Uterus (tissue), 3 donors: ENCODE measurements at regions not wholly inside any gene's neighbourhood (a gene's known extent, or its start where the extent isn't known, plus 50 kb on each side); places are given as distances from the start of the nearest gene placed in this dataset.
A peak's percentile ranks its signal among the peaks of the same experiment; 100 is the strongest.

Source experiments
- DNase-seq, 2 donors: peaks; one replicate each; pipeline ENCODE4 v3.0.0-alpha.2; 2019 to 2020
- H3K27ac ChIP-seq, 2 donors: fragments of 200-600 bp; sonication (generic); 1 replicate in 1 of 2; 2 replicates in 1 of 2; pipeline ENCODE4 v1.5.1; 2016 to 2018
- H3K27me3 ChIP-seq, 2 donors: fragments of 200-600 bp; sonication (generic); one replicate each; pipeline ENCODE4 v1.5.1; 2018 to 2019; ENCODE audit warnings: control low read depth in 1 of 2
- H3K36me3 ChIP-seq, 2 donors: fragments of 200-600 bp; sonication (generic); one replicate each; pipeline ENCODE4 v1.5.1; 2019; ENCODE audit warnings: control low read depth in 1 of 2
- H3K4me1 ChIP-seq, 2 donors: fragments of 200-600 bp; sonication (generic); one replicate each; pipeline ENCODE4 v1.5.1; 2018 to 2019; ENCODE audit warnings: control low read depth in 1 of 2
- H3K4me3 ChIP-seq, 2 donors: fragments of 200-600 bp; sonication (generic); 1 replicate in 1 of 2; 2 replicates in 1 of 2; pipeline ENCODE4 v1.5.1; 2018 to 2019; ENCODE audit warnings: mild to moderate bottlenecking in 1 of 2
- H3K9me3 ChIP-seq, 2 donors: fragments of 200-600 bp; sonication (generic); one replicate each; pipeline ENCODE4 v1.5.1; 2019; ENCODE audit warnings: control low read depth in 1 of 2
- CTCF ChIP-seq, 4 experiments: fragments of 200-600 bp in 2 of 4; fragments of 450-650 bp in 2 of 4; sonication (generic) in 2 of 4; IDR thresholded peaks; one replicate each; pipeline ENCODE4 v1.5.1; 2016 to 2019; ENCODE audit warnings: antibody characterized with exemption in 4 of 4, mild to moderate bottlenecking in 2 of 4, moderate library complexity in 1 of 4
- POLR2A ChIP-seq, 2 donors: fragments of 450-650 bp; IDR thresholded peaks; one replicate each; pipeline ENCODE4 v1.6.1; 2016; ENCODE audit warnings: antibody characterized with exemption in 2 of 2, mild to moderate bottlenecking in 1 of 2, moderate library complexity in 1 of 2
- intact Hi-C: fragments of 100-400 bp; cut with DNase I; formaldehyde crosslinking; loops from one replicate; pipeline ENCODE4 v1.15.1; 2023; ENCODE audit warnings: low total_unique reads
- donor health status: DM: yes; HTN: yes; CAD: no.

DNA sequence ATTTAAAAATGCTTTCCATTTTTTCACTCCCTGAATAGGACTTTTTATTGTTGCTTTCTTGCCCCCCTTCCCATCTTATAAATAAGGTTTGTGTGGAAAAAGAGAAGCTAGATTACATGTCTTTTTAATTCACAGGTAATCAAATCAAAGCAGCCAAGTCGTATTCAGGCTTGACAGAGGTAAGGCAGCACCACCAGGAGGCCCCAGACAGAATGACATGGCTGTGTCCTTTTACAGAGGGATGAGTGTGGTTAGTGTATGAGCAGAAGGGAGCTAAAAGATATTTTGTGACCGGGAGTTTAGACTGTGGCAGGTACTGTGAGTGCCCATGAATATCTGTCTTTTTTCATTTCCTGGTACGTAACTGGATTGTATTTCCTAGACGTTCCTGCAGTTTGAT lies 596.1 kb downstream of the ETNK1 start:
- H3K27me3 ChIP-seq = no peaks in the 10 kb centered on the region
- no peak for TF ChIP-seq POLR2A (IDR thresholded peaks at IDR 0.05)
- peak in 1 of 4 experiments; percentile 18 for TF ChIP-seq CTCF (IDR thresholded peaks at IDR 0.05)
- H3K4me3 ChIP-seq = no peak overlapping the region
- no peak for DNase-seq
- no peaks in the 10 kb centered on the region for H3K36me3 ChIP-seq
- intact Hi-C loops = no loop called here
- H3K4me1 ChIP-seq = no peaks in the 10 kb centered on the region
- no peak overlapping the region for H3K27ac ChIP-seq
- no peaks in the 10 kb centered on the region for H3K9me3 ChIP-seq

DNA sequence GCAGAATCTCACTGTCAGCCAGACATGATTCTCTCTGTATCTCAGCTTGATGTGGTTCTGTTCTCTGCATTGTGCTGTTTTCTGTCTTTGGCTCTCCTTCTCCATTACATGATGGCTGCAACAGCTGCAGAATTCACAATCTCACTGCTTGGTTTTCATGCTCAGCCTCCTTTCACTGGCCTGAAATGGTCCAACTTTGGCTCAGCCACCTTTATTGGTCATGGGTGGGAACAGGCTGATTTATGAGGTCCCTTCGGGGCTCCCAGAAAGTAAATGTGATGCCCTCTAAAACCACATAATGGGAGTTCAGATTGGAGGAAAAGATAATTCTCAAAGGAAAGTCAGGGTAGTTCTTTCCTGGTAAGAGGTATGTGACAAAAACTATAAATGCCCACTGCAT lies 597.0 kb downstream of the ETNK1 start:
- intact Hi-C loops = no loop called here
- H3K27me3 ChIP-seq = no peaks in the 10 kb centered on the region
- no peaks in the 10 kb centered on the region for H3K36me3 ChIP-seq
- H3K4me3 ChIP-seq = no peak overlapping the region
- TF ChIP-seq POLR2A (IDR thresholded peaks at IDR 0.05) (no peak), CTCF (IDR thresholded peaks at IDR 0.05) (no peak)
- H3K4me1 ChIP-seq = no peaks in the 10 kb centered on the region
- no peaks in the 10 kb centered on the region for H3K9me3 ChIP-seq
- H3K27ac ChIP-seq = no peak overlapping the region
- DNase-seq = no peak

DNA sequence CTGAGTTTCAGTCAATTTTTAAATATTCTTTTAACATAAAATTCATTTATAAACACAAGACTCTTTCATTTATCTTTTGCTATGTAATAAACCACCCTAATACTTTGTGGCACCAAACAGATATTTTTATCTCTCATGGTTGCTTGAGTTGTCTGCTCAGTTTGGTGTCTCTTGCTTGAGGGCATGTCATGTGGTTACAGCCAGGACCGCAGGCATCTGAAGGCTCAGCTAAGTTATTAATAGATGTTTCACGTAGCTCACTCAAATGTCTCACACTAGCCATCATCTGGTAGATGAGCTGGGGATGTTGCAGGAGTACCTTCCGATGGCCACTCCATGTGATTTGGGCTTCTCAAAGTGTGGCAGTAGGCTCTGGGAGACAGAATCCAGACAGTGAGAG lies 597.8 kb downstream of the ETNK1 start:
- Histone ChIP-seq H3K36me3 (no peaks in the 10 kb centered on the region), H3K4me1 (no peaks in the 10 kb centered on the region), H3K27ac (no peak overlapping the region), H3K4me3 (no peak overlapping the region), H3K27me3 (no peaks in the 10 kb centered on the region), H3K9me3 (no peaks in the 10 kb centered on the region)
- intact Hi-C loops = no loop called here
- no peak for DNase-seq
- TF ChIP-seq CTCF (IDR thresholded peaks at IDR 0.05) (no peak), POLR2A (IDR thresholded peaks at IDR 0.05) (no peak)

GRCh38 chr12:23228101-23228500 lies 603.1 kb downstream of the ETNK1 start:
- no peaks in the 10 kb centered on the region for H3K27me3 ChIP-seq
- no peaks in the 10 kb centered on the region for H3K4me1 ChIP-seq
- no peaks in the 10 kb centered on the region for H3K36me3 ChIP-seq
- no peak for DNase-seq
- TF ChIP-seq POLR2A (IDR thresholded peaks at IDR 0.05) (no peak), CTCF (IDR thresholded peaks at IDR 0.05) (no peak)
- no peaks in the 10 kb centered on the region for H3K9me3 ChIP-seq
- no peak overlapping the region for H3K4me3 ChIP-seq
- peak overlapping the region in 1 of 2 donors; percentile 46 for H3K27ac ChIP-seq
- intact Hi-C loops = no loop called here

GRCh38 chr12:23230899-23231298 lies 605.9 kb downstream of the ETNK1 start:
- H3K27me3 ChIP-seq = no peaks in the 10 kb centered on the region
- DNase-seq = no peak
- intact Hi-C loops = no loop called here

More at GRCh38 chr12:23230899-23231298, 605.9 kb downstream of the ETNK1 start:
- Histone ChIP-seq H3K36me3 (no peaks in the 10 kb centered on the region), H3K4me3 (no peak overlapping the region), H3K4me1 (no peaks in the 10 kb centered on the region), H3K27ac (no peak overlapping the region), H3K9me3 (no peaks in the 10 kb centered on the region)
- TF ChIP-seq POLR2A (IDR thresholded peaks at IDR 0.05) = no peak
- TF ChIP-seq CTCF (IDR thresholded peaks at IDR 0.05) = no peak
